Mucosa of stomach (tissue), 1 donor: ENCODE measurements at regions not wholly inside any gene's neighbourhood (a gene's known extent, or its start where the extent isn't known, plus 50 kb on each side); places are given as distances from the start of the nearest gene placed in this dataset.

Source experiments
- H3K27me3 ChIP-seq: one replicate; pipeline ENCODE4 v1.7.0; 2013; ENCODE audit warnings: mild to moderate bottlenecking, low read length; ENCODE audit not compliant: control insufficient read depth, insufficient read depth
- H3K36me3 ChIP-seq: one replicate; pipeline ENCODE4 v1.7.0; 2013; ENCODE audit warnings: low read length; ENCODE audit not compliant: control insufficient read depth, insufficient read depth
- H3K4me1 ChIP-seq: one replicate; pipeline ENCODE4 v1.7.0; 2013; ENCODE audit warnings: mild to moderate bottlenecking, low read length; ENCODE audit not compliant: control insufficient read depth, insufficient read depth
- H3K4me3 ChIP-seq: one replicate; pipeline ENCODE4 v1.7.0; 2013; ENCODE audit warnings: low read length
- H3K9ac ChIP-seq: one replicate; pipeline ENCODE4 v1.7.0; 2013; ENCODE audit warnings: mild to moderate bottlenecking, low read length, moderate library complexity
- H3K9me3 ChIP-seq: one replicate; pipeline ENCODE4 v1.7.0; 2013; ENCODE audit warnings: mild to moderate bottlenecking, low read length, moderate library complexity; ENCODE audit not compliant: control insufficient read depth
- donor health status: Pancreatic carcinoma.

DNA sequence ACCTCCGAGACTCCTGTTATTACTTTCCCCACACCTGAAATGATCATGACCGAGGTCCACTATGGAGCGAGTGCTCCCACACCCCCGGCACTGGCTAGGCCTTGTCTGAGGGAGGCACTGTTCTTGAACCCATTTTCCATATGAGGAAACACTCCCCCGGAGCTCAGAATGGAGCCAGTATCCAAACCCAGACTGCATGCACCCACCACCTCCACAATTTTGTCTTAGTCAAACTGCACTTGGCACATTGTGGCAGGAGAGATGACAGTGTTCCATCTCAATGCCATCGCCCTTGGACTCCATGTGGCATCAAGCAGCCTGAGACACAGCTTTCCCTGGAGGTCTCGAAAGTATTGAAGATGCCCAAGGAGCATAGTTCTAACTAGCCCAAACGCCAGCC is 154.1 kb downstream of the NUP210 start:
- no peak overlapping the region for H3K9ac ChIP-seq

DNA sequence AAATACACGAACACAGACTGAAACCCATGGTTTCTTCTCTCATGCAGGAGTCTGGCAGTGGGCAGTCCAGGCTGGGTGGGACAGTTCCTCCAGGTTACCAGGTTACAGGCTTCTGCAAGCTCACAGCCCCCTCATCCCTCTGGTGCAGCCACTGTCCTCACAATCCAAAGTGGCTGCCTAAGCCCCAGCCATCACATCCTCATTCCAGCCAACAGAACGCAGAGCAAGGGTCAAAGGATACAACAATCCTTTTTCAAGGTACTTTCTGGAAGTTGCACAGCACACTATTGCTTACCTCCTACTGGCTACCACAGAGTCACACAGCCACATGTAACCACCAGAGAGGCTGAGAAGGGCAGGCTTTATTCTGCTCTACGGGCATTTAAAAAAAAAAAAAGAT is 154.6 kb downstream of the NUP210 start:
- H3K9me3 ChIP-seq = no peaks in the 10 kb centered on the region
- no peaks in the 10 kb centered on the region for H3K36me3 ChIP-seq
- no peak overlapping the region for H3K4me3 ChIP-seq
- H3K9ac ChIP-seq = no peak overlapping the region
- no peaks in the 10 kb centered on the region for H3K4me1 ChIP-seq
- no peaks in the 10 kb centered on the region for H3K27me3 ChIP-seq

More for the DNA sequence above, 154.1 kb downstream of the NUP210 start:
- Histone ChIP-seq H3K9me3 (no peaks in the 10 kb centered on the region), H3K27me3 (no peaks in the 10 kb centered on the region), H3K4me1 (no peaks in the 10 kb centered on the region), H3K36me3 (no peaks in the 10 kb centered on the region), H3K4me3 (no peak overlapping the region)

- no peak overlapping the region for H3K9ac ChIP-seq
- no peaks in the 10 kb centered on the region for H3K9me3 ChIP-seq
- no peaks in the 10 kb centered on the region for H3K4me1 ChIP-seq
- no peaks in the 10 kb centered on the region for H3K36me3 ChIP-seq
- no peaks in the 10 kb centered on the region for H3K27me3 ChIP-seq
- no peak overlapping the region for H3K4me3 ChIP-seq
Observed at GRCh38 chr3:13265016-13265415, 155.1 kb downstream of the NUP210 start.

GRCh38 chr3:13264468-13264795 is 155.7 kb downstream of the NUP210 start:
- no peak overlapping the region for H3K9ac ChIP-seq
- H3K27me3 ChIP-seq = no peaks in the 10 kb centered on the region
- H3K4me1 ChIP-seq = no peaks in the 10 kb centered on the region
- H3K9me3 ChIP-seq = no peaks in the 10 kb centered on the region
- H3K36me3 ChIP-seq = no peaks in the 10 kb centered on the region
- H3K4me3 ChIP-seq = no peak overlapping the region

- Histone ChIP-seq H3K36me3 (no peaks in the 10 kb centered on the region), H3K4me3 (no peak overlapping the region), H3K9me3 (no peaks in the 10 kb centered on the region), H3K4me1 (no peaks in the 10 kb centered on the region), H3K27me3 (no peaks in the 10 kb centered on the region), H3K9ac (no peak overlapping the region)
Observed at GRCh38 chr3:13263770-13264467, 156.2 kb downstream of the NUP210 start.

DNA sequence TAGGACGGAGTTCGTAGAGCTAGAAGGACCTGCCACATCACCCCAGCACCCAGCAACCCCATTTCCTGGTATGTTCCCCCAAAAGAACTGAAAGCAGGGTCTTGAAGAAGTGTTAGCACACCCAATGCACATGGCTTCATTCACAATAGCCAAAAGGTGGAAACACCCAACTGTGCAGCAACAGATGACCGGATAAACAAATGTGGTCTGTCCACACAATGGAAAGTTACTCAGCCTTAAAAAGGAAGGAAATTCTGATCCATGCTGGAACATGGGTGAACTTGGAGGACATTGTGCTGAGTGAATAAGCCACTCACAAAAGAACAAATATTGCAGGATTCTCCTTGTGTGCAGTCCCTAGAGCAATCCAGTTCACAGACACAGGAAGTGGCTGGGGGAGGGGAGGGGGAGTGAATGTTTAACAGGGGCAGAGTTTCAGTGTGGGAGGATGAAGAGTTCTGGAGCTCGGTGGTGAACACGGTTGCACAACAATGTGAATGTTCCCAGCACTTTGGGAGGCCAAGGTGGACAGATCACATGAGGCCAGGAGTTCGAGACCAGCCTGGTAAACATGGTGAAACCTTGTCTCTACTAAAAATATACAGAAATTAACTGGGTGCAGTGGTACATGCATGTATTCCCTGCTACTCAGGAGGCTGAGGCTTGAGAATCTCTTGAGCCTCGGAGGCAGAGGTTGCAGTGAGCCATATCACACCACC is 157.5 kb downstream of the NUP210 start:
- no peaks in the 10 kb centered on the region for H3K27me3 ChIP-seq
- no peak overlapping the region for H3K9ac ChIP-seq
- no peaks in the 10 kb centered on the region for H3K9me3 ChIP-seq
- H3K36me3 ChIP-seq = no peaks in the 10 kb centered on the region
- H3K4me3 ChIP-seq = no peak overlapping the region
- no peaks in the 10 kb centered on the region for H3K4me1 ChIP-seq

DNA sequence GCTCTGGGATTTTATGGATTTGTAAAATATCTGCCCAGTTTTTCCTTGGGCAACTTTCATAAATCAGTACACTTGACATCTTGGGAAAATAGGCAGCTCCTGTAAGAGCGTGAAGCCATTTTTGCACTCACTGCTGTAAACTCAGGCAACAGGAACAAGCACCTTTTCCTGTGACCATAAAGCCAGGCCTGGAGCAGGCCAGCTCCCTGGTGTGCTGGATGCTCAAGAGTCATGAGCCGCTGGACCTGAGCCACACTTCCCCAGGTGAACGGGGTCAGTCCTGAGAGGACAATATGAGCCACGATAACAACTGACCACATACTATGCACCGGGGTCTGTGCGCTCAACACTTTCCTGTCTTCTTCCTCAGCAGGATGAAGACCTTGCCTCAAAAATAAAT is 158.2 kb downstream of the NUP210 start:
- no peaks in the 10 kb centered on the region for H3K9me3 ChIP-seq
- no peaks in the 10 kb centered on the region for H3K27me3 ChIP-seq
- no peak overlapping the region for H3K9ac ChIP-seq
- no peak overlapping the region for H3K4me3 ChIP-seq
- H3K4me1 ChIP-seq = no peaks in the 10 kb centered on the region
- no peaks in the 10 kb centered on the region for H3K36me3 ChIP-seq

DNA sequence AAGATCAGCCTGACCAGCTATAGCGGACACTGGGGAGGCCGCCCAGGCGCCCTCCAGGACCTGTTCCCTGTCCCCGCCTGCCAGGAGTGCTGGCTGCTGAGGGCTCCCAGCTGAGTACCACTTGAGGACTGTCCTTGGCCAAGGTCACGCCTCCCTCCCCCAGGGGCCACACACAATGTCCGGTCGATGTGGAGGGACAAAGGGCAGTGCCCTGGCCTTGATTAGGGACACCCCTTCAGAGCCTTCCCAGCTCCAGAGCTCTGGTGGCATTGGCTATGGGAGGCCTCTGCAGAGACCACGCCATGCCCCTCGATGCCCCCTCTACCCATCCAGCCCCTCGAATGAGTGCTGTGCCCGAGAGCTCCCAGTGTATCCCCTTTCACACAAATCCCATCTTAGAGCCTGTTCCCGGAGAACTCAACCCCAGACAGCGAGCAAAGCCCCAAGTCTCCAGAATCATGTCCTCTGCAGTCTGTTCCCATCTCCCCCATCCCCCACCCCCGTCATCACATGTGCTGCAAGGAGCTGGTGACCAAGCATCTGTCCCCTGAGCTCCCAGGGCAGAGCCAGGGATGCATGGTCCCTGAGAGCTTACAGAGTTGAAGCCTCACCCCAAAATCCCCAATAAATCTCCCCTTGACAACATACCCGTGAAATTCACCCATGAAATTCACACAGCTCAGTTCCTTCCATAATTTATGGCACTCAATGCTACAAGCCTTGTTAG is 158.9 kb downstream of the NUP210 start:
- Histone ChIP-seq H3K27me3 (no peaks in the 10 kb centered on the region), H3K9me3 (no peaks in the 10 kb centered on the region), H3K36me3 (no peaks in the 10 kb centered on the region), H3K9ac (no peak overlapping the region), H3K4me3 (no peak overlapping the region), H3K4me1 (no peaks in the 10 kb centered on the region)

DNA sequence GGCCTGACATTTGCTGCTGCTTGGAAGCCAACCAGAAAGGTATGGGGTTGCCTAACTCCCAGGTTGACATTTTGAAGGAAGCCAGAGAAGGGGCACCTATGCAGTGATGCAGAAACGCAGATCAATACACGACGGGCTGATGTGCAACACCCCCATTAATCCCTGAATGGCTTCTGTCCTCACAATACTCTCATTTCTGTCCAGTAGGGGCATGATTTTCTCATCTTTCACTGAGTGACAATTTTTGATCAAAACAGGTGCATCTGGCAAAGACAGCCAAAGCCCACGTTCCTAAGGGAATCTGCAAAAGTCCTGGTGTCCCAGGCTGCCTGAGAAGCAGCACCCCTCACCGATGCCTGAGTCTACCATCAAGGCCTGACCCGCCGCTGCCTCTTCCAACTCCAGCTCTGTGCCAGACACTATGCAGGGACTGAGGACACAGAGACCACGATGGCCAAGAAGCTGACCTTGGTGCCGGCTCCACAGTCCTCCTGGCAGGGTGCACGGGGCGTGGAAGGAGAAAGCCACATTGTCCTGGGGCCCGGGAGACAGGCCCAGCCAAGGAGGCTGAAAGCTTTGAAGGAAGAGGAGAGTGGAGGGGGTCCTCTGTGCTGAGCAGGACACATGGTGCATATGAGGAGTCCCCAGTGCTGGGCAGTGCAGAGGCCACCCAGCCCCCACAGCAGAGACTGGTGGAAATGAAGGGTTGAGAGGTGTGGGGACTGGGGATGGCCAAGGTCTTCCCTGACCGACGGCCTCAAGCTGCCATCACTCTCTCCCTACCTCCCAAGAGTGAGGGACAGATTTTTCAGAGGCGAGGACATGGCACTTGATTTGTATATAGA is 159.6 kb downstream of the NUP210 start:
- Histone ChIP-seq H3K9me3 (no peaks in the 10 kb centered on the region), H3K9ac (no peak overlapping the region), H3K36me3 (no peaks in the 10 kb centered on the region), H3K4me3 (no peak overlapping the region), H3K4me1 (no peaks in the 10 kb centered on the region), H3K27me3 (no peaks in the 10 kb centered on the region)

DNA sequence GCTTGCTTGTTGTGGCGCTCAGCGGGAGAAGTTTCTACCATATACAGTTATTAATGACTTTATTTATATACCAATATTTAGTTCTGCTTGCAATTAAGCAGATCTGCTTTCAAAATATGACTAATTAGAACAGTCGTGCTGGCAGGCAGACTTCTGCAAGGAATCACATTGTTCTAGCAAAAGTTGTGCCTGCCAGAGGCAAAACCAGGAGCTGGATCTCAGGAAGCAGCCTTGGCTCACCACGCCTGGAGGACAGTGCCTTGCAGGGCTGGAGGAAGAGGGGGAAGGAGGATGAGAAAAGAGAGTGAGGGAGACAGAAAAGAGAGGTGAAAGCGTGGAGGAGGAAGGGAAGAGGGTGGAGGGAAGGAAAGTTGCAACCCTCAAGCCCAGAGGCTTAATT is 160.3 kb downstream of the NUP210 start:
- Histone ChIP-seq H3K27me3 (no peaks in the 10 kb centered on the region), H3K9ac (no peak overlapping the region), H3K36me3 (no peaks in the 10 kb centered on the region), H3K4me3 (no peak overlapping the region), H3K4me1 (no peaks in the 10 kb centered on the region), H3K9me3 (no peaks in the 10 kb centered on the region)

GRCh38 chr3:13258986-13259514 is 161.1 kb downstream of the NUP210 start:
- Histone ChIP-seq H3K36me3 (no peaks in the 10 kb centered on the region), H3K9ac (no peak overlapping the region), H3K9me3 (no peaks in the 10 kb centered on the region), H3K27me3 (no peaks in the 10 kb centered on the region), H3K4me3 (no peak overlapping the region), H3K4me1 (no peaks in the 10 kb centered on the region)
